C4-2B (cell line): ENCODE measurements at regions not wholly inside any gene's neighbourhood (a gene's known extent, or its start where the extent isn't known, plus 50 kb on each side); places are given as distances from the start of the nearest gene placed in this dataset.
"Not testable (repeated sequence)": the region's sequence is repeated elsewhere in the genome, so short reads cannot be mapped to it uniquely, and the experiment has no call there.

Experiments used
- H3K27ac ChIP-seq: fragments of 450-650 bp; 2 replicates; pipeline ENCODE4 v1.5.1; 2017
- ZFX ChIP-seq: fragments of 450-650 bp; IDR thresholded peaks from 2 replicates; pipeline ENCODE4 v1.6.1; 2017
- TF ChIP-seq, protein P1 (sequence below): fragments of 450-650 bp; conservative IDR thresholded peaks from 2 replicates; pipeline ENCODE4 v1.5.1; 2017; ENCODE audit warnings: mild to moderate bottlenecking

DNA sequence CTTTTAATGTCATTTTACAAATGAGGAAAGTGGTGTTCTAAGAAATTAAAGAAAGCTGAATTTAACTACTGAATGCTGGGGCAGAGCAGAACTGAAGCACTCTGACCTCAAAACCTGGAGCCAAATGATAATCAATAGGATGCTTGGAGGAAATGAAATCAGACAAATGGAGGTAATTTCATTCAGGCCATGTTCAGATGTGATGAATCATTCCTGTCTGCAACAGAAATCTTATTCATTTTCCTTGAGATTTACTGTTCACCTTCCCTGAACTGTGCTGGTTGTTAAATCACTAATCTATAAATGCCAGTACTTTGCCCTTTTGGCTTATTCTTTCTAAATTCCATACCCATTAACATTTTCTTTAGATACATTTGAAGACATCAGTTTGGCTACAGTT is 85.6 kb upstream of the SNX7 start:
- TF ChIP-seq ZFX, result no peak
- TF ChIP-seq, protein P1, sequence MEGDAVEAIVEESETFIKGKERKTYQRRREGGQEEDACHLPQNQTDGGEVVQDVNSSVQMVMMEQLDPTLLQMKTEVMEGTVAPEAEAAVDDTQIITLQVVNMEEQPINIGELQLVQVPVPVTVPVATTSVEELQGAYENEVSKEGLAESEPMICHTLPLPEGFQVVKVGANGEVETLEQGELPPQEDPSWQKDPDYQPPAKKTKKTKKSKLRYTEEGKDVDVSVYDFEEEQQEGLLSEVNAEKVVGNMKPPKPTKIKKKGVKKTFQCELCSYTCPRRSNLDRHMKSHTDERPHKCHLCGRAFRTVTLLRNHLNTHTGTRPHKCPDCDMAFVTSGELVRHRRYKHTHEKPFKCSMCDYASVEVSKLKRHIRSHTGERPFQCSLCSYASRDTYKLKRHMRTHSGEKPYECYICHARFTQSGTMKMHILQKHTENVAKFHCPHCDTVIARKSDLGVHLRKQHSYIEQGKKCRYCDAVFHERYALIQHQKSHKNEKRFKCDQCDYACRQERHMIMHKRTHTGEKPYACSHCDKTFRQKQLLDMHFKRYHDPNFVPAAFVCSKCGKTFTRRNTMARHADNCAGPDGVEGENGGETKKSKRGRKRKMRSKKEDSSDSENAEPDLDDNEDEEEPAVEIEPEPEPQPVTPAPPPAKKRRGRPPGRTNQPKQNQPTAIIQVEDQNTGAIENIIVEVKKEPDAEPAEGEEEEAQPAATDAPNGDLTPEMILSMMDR, result no peak
- no peak overlapping the region for H3K27ac ChIP-seq

DNA sequence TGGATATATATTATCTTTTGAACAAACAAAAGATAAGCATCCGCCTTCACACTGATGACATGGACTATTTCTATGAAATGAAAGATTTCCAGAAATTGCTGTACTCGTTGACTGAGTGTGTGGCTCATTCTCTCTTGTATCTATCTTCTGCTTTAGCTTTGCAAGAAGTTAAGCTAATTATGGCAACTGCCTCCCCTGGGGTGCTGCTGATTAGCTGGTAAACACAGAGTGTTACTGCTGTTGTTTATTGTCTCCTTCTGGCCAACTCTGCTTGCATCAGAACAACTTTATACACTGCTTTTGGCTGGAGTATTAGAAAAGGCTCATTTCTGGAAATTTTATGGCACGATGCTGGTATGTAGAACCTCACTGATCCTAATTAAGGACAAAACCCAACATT is 95.6 kb upstream of the SNX7 start:
- TF ChIP-seq, protein P1, result no peak
- no peak for TF ChIP-seq ZFX
- no peak overlapping the region for H3K27ac ChIP-seq

DNA sequence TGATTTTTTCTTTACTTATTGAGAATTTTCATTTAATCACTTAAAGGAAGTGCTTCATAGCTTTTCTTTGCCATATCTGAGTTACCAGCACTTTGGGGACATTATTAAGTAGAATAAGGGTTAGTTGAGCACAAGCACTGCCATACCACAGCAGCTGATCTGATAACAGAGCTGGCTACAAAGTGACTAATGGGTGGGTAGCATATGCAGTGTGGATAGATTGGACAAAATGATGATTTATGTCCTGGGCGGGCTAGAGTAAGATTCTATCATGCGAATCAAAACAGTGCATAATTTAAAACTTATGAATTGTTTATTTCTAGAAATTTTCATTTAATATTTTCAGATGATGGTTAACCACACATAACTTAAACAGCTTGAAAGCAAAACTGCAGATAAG is 102.2 kb upstream of the SNX7 start:
- no peak for TF ChIP-seq ZFX
- TF ChIP-seq, protein P1, result no peak
- H3K27ac ChIP-seq, result no peak overlapping the region

DNA sequence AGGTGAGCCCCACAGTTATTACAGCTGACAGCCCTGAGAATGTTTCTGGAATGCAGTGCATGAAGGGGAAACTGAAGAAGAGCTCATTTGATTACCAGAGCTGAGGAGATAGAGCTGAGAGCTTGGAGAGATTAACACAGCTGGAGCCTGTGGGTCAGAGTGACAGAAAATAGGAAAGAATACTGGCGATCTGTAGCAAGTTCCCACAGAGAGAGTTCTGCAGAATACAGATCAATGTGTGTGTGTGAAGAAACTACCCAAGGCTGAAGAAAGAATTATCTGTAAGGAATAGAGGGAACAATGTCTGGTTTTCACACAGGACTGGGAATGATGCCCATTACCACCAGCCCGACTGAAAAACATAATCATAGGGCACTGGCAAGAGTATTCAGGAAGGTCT is 103.6 kb upstream of the SNX7 start:
- H3K27ac ChIP-seq, result no peak overlapping the region
- TF ChIP-seq, protein P1, result no peak
- no peak for TF ChIP-seq ZFX

DNA sequence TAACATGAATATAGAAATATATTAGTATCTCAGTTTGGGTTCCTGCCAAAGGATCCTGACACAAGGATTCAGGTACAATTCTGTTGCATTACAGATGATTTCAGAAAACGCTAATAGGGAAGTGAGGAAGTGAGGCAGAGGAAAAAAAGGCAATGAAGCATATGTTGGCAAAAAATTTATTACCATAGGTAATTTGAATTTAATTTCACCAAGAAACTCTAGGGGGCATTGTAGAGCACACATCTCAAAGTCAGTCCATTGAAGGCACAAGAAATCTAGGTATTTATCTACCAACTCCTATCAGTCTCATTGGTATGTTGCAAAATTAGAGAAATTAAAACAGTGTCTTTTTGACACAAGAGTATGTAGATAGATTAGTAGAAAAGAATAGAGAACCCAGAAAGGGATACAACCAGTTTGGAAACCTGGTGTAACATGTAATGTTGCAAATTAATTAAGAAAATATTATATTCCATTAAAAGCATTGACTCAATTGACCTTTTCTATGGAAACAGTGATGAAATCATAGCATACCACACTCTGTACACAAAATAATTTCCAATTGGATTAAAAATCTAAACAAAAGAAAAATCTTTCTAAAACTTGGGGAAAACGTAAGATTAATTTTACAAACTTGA is 104.9 kb upstream of the SNX7 start:
- no peak overlapping the region for H3K27ac ChIP-seq
- no peak for TF ChIP-seq ZFX
- TF ChIP-seq, protein P1, result peak; percentile 83

DNA sequence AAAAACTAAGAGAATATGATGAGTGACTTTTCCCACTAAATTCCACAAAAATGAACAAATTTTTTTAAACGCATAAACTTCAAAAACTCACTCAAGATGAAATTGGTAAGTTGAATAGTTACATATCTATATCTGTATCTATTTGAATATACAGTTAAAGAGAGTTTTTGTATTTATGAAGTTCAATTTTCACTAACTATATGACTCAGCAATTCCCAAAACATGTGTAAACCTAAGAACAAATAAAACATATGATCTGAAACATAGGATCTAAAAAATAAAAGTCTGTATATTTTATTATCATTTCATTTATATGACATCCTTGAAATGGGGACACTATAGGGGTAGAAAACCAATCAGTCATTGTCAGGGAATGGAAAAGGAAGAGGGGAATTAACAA is 105.7 kb upstream of the SNX7 start:
- TF ChIP-seq, protein P1, result no peak
- no peak for TF ChIP-seq ZFX
- no peak overlapping the region for H3K27ac ChIP-seq

DNA sequence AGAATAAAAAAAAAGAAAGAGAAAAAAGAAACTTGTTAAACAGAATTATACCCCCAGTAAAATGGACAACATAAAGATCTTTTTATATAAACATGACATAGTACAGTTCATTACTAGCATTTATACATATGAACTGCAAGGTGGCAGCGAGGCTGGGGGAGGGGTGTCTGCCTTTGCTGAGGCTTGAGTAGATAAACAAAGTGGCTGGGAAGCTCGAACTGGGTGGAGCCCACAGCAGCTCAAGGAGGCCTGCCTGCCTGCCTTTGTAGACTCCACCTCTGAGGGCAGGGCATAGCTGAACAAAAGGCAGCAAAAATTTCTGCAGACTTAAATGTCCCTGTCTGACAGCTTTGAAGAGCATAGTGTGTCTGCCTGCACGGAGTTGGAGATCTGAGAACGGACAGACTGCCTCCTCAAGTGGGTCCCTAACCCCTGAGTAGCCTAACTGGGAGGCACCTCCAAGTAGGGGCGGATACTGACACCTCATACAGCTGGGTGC is 108.9 kb upstream of the SNX7 start:
- not testable (repeated sequence) for H3K27ac ChIP-seq

DNA sequence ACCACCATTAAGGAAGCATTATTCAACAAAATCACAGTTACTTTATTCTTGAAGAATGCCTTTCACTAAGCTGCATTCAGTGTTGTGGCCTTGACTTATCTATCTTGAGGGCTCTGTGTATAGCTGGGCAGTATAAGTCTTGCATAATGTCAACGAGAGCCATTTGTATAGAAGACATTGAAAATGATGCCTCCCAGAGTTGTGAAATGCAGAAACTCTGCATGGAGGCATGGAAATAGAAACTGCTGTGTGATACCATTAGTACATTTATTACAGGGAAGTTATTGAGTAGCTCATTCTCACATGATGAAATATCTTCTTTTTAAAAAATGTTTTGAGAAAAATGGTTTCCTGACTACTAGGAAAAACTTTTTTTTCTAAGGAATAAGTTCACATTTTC is 111.4 kb upstream of the SNX7 start:
- H3K27ac ChIP-seq, result no peak overlapping the region
- TF ChIP-seq ZFX, result no peak
- TF ChIP-seq, protein P1, result no peak
